ENCODE measurements at regions not wholly inside any gene's neighbourhood (a gene's known extent, or its start where the extent isn't known, plus 50 kb on each side); places are given as distances from the start of the nearest gene placed in this dataset.

GRCh38 chr7:25988640-25989039, 163.4 kb upstream of the NFE2L3 start:
- ChIA-PET CTCF (no interaction called here), POLR2A (no interaction called here)
- FAIRE-seq (no peak), DNase-seq (ENCODE audit: low read depth, low spot score) (no peak)
- TF ChIP-seq, protein P1, sequence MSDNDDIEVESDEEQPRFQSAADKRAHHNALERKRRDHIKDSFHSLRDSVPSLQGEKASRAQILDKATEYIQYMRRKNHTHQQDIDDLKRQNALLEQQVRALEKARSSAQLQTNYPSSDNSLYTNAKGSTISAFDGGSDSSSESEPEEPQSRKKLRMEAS (IDR thresholded peaks at IDR 0.05; ENCODE audit: insufficient read depth, insufficient read length) = no peak
- TF ChIP-seq FOS (IDR thresholded peaks at IDR 0.05; ENCODE audit: borderline replicate concordance, insufficient read depth, low read length) = no peak
- no peak overlapping the region for H3K9ac ChIP-seq (replicated peaks; ENCODE audit: extremely low read depth, insufficient read depth, low read length)
- H3K27me3 ChIP-seq (ENCODE audit: control insufficient read depth in 2 of 2, insufficient read depth in 2 of 2, low read length in 2 of 2) = peaks cover 0 to 2% of the 10 kb centered on the region in 2 experiments
- H3K9me1 ChIP-seq (replicated peaks; ENCODE audit: control insufficient read depth, extremely low read depth, insufficient read depth, low read length) = no peaks in the 10 kb centered on the region
- no peaks in the 10 kb centered on the region for H3K36me3 ChIP-seq (ENCODE audit: control insufficient read depth in 2 of 2, extremely low read depth in 1 of 2, insufficient read depth in 2 of 2, low read length in 2 of 2)
- H3K4me3 ChIP-seq (replicated peaks in 1 of 3; ENCODE audit: insufficient read depth in 1 of 3, low read depth in 1 of 3, low read length in 3 of 3) = no peak overlapping the region
- H3K27ac ChIP-seq (ENCODE audit: insufficient read depth, low read depth, low read length) = no peak overlapping the region
- no peaks in the 10 kb centered on the region for H3K79me2 ChIP-seq (ENCODE audit: control insufficient read depth, insufficient read depth, low read length)
- no peak overlapping the region for H2AFZ ChIP-seq (ENCODE audit: low read depth, low read length)
- intact Hi-C loops (cut with micrococcal nuclease) (no loop called here), dilution Hi-C loops (cut with MboI; ENCODE audit: extremely low pct_ligation_motif_present, low sequenced_read_pairs) (no loop called here)
- H4K20me1 ChIP-seq (replicated peaks; ENCODE audit: control insufficient read depth, extremely low read depth, insufficient read depth, low read length) = no peaks in the 10 kb centered on the region
- H3K9me3 ChIP-seq (replicated peaks; ENCODE audit: control insufficient read depth, insufficient read depth, low read length) = no peaks in the 10 kb centered on the region
- H3K4me2 ChIP-seq (ENCODE audit: insufficient read depth, low read length) = no peak overlapping the region
- BruUV-seq (replicated peaks) = no TSS peak
- no peaks in the 10 kb centered on the region for H3K4me1 ChIP-seq (ENCODE audit: control insufficient read depth, extremely low read depth, insufficient read depth, low read length)

GRCh38 chr7:25989140-25989705, 162.8 kb upstream of the NFE2L3 start:
- H3K4me1 ChIP-seq (ENCODE audit: control insufficient read depth, extremely low read depth, insufficient read depth, low read length) = no peaks in the 10 kb centered on the region
- H3K4me2 ChIP-seq (ENCODE audit: insufficient read depth, low read length) = no peak overlapping the region
- intact Hi-C loops (cut with micrococcal nuclease) (no loop called here), dilution Hi-C loops (cut with MboI; ENCODE audit: extremely low pct_ligation_motif_present, low sequenced_read_pairs) (no loop called here)
- no peak overlapping the region for H2AFZ ChIP-seq (ENCODE audit: low read depth, low read length)
- BruUV-seq (replicated peaks) = no TSS peak
- H3K27ac ChIP-seq (ENCODE audit: insufficient read depth, low read depth, low read length) = no peak overlapping the region
- no peaks in the 10 kb centered on the region for H4K20me1 ChIP-seq (replicated peaks; ENCODE audit: control insufficient read depth, extremely low read depth, insufficient read depth, low read length)
- TF ChIP-seq POLR2AphosphoS5 (IDR thresholded peaks at IDR 0.05; ENCODE audit: insufficient read depth, low read depth, low read length) (no peak), GATA2 (IDR thresholded peaks at IDR 0.05; ENCODE audit: insufficient read depth, insufficient read length, low read depth, low read length) (no peak), POLR2A (IDR thresholded peaks at IDR 0.05; ENCODE audit: low read depth, low read length) (no peak), JUN (IDR thresholded peaks at IDR 0.05; ENCODE audit: borderline replicate concordance, insufficient read depth, insufficient read length, low read depth) (no peak), FOS (IDR thresholded peaks at IDR 0.05; ENCODE audit: borderline replicate concordance, insufficient read depth, low read length) (no peak), CTCF (IDR thresholded peaks at IDR 0.05; ENCODE audit: extremely low read depth in 1 of 2, insufficient read depth in 1 of 2, low read depth in 1 of 2, low read length in 2 of 2) (no peak), MYC (IDR thresholded peaks at IDR 0.05; ENCODE audit: low read depth, low read length) (no peak), EZH2 (IDR thresholded peaks at IDR 0.05; ENCODE audit: borderline replicate concordance, low read depth, low read length, severe bottlenecking) (no peak)
- TF ChIP-seq, protein P1 (IDR thresholded peaks at IDR 0.05; ENCODE audit: insufficient read depth, insufficient read length) = no peak
- ChIA-PET POLR2A (no interaction called here), CTCF (interaction anchor here (1.4 kb wide), 1 partner anchor 11 kb away, joined by 4 read pairs; no protein-coding TSS in a partner anchor)
- H3K9me3 ChIP-seq (replicated peaks; ENCODE audit: control insufficient read depth, insufficient read depth, low read length) = no peaks in the 10 kb centered on the region
- no peaks in the 10 kb centered on the region for H3K36me3 ChIP-seq (ENCODE audit: control insufficient read depth in 2 of 2, extremely low read depth in 1 of 2, insufficient read depth in 2 of 2, low read length in 2 of 2)
- H3K27me3 ChIP-seq (ENCODE audit: control insufficient read depth in 2 of 2, insufficient read depth in 2 of 2, low read length in 2 of 2) = peaks cover 0 to 2% of the 10 kb centered on the region in 2 experiments
- FAIRE-seq = no peak
- H3K4me3 ChIP-seq (replicated peaks in 1 of 3; ENCODE audit: insufficient read depth in 1 of 3, low read depth in 1 of 3, low read length in 3 of 3) = no peak overlapping the region
- H3K9ac ChIP-seq (replicated peaks; ENCODE audit: extremely low read depth, insufficient read depth, low read length) = no peak overlapping the region
- H3K9me1 ChIP-seq (replicated peaks; ENCODE audit: control insufficient read depth, extremely low read depth, insufficient read depth, low read length) = no peaks in the 10 kb centered on the region
- no peak for DNase-seq (ENCODE audit: low read depth, low spot score)
- no peaks in the 10 kb centered on the region for H3K79me2 ChIP-seq (ENCODE audit: control insufficient read depth, insufficient read depth, low read length)
